SH-SY5Y (cell line): ENCODE measurements at regions not wholly inside any gene's neighbourhood (a gene's known extent, or its start where the extent isn't known, plus 50 kb on each side); places are given as distances from the start of the nearest gene placed in this dataset.

Experiments
- GATA2 ChIP-seq: IDR thresholded peaks from 2 replicates; pipeline ENCODE4 v1.6.1; 2011; ENCODE audit warnings: mild to moderate bottlenecking, low read depth, low read length
- GATA3 ChIP-seq: IDR thresholded peaks from 2 replicates; pipeline ENCODE4 v1.6.1; 2011; ENCODE audit warnings: low read depth, mild to moderate bottlenecking, low read length, moderate library complexity

- TF ChIP-seq GATA2: no peak
- TF ChIP-seq GATA3: no peak
These were observed 209.1 kb upstream of the LYPLAL1 start for GRCh38 chr1:218964471-218965185.

- TF ChIP-seq GATA2 (no peak), GATA3 (no peak)
These were observed 207.9 kb upstream of the LYPLAL1 start for GRCh38 chr1:218965821-218966220.

- TF ChIP-seq GATA3: no peak
- TF ChIP-seq GATA2: no peak
These were observed 206.4 kb upstream of the LYPLAL1 start for GRCh38 chr1:218967254-218967653.

- TF ChIP-seq GATA2: no peak
- TF ChIP-seq GATA3: no peak
These were observed 205.8 kb upstream of the LYPLAL1 start for GRCh38 chr1:218967836-218968235.

- no peak for TF ChIP-seq GATA2
- TF ChIP-seq GATA3: no peak
These were observed 204.7 kb upstream of the LYPLAL1 start for GRCh38 chr1:218969006-218969405.

- no peak for TF ChIP-seq GATA3
- TF ChIP-seq GATA2: no peak
These were observed 203.2 kb upstream of the LYPLAL1 start for GRCh38 chr1:218970397-218970990.

- no peak for TF ChIP-seq GATA2
- no peak for TF ChIP-seq GATA3
These were observed 202.5 kb upstream of the LYPLAL1 start for GRCh38 chr1:218971156-218971555.

GRCh38 chr1:218980881-218981280, 192.8 kb upstream of the LYPLAL1 start:
- TF ChIP-seq GATA2 (no peak), GATA3 (no peak)

GRCh38 chr1:218982482-218982881, 191.2 kb upstream of the LYPLAL1 start:
- TF ChIP-seq GATA2 (no peak), GATA3 (no peak)

- no peak for TF ChIP-seq GATA2
- no peak for TF ChIP-seq GATA3
These were observed 190.2 kb upstream of the LYPLAL1 start for GRCh38 chr1:218983433-218983832.

- TF ChIP-seq GATA2 (no peak), GATA3 (no peak)
These were observed 189.8 kb upstream of the LYPLAL1 start for GRCh38 chr1:218983848-218984247.

GRCh38 chr1:218985424-218985984, 188.2 kb upstream of the LYPLAL1 start:
- no peak for TF ChIP-seq GATA3
- TF ChIP-seq GATA2: no peak

GRCh38 chr1:218986816-218987215, 186.9 kb upstream of the LYPLAL1 start:
- no peak for TF ChIP-seq GATA3

GRCh38 chr1:218990019-218990418, 183.7 kb upstream of the LYPLAL1 start:
- TF ChIP-seq GATA3: no peak
- TF ChIP-seq GATA2: no peak

- TF ChIP-seq GATA2 (no peak), GATA3 (no peak)
These were observed 182.6 kb upstream of the LYPLAL1 start for GRCh38 chr1:218991089-218991488.

- TF ChIP-seq GATA2: no peak
- no peak for TF ChIP-seq GATA3
These were observed 179.1 kb upstream of the LYPLAL1 start for GRCh38 chr1:218994615-218995014.
